HG02884 (cell line): ENCODE measurements at regions not wholly inside any gene's neighbourhood (a gene's known extent, or its start where the extent isn't known, plus 50 kb on each side); places are given as distances from the start of the nearest gene placed in this dataset.

Experiments used
- ATAC-seq: cut with Tn5 transposase; IDR thresholded peaks from one replicate; pipeline ENCODE4 v1.9.1; 2021; ENCODE audit warnings: mild to moderate bottlenecking, moderate library complexity; ENCODE audit not compliant: unreplicated experiment

DNA sequence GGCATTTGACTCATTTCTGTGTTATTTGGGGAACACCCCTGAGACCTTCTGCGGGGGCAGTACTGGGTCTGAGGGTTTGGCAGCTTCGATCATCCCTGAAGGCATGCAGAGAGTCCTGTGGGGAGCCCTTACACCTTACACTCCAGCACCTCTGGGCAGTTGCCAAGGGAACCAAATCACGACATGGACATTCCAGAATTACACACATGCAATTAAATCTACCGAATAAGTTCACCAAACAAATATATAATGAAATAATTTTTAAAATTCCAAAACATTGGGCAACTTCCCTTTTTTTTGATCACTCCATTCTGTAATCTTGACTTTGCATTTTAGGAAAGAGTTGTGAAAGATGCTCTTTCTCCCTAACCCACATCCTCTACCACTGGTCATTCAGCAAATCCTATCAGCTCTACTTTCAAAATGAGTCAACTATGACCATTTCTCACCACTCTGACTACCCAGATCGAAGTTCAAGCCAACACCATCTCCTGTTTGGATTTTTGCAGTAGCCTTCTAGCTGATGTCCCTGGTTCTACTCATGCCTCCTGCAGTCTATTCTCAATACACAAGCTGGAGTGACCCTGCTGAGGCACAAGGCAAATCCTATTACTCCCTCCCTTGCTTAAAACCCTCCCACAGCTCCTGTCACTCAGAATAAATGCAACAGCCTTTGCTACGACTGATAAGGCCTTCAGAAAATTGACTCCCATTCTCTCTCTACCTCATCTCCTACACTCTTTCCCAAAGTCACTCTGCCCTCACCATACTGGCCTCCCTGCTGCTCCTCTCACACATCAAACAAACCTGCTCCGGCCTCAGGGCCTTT lies 533.3 kb downstream of the HACE1 start:
- ATAC-seq, result peak; percentile 57

DNA sequence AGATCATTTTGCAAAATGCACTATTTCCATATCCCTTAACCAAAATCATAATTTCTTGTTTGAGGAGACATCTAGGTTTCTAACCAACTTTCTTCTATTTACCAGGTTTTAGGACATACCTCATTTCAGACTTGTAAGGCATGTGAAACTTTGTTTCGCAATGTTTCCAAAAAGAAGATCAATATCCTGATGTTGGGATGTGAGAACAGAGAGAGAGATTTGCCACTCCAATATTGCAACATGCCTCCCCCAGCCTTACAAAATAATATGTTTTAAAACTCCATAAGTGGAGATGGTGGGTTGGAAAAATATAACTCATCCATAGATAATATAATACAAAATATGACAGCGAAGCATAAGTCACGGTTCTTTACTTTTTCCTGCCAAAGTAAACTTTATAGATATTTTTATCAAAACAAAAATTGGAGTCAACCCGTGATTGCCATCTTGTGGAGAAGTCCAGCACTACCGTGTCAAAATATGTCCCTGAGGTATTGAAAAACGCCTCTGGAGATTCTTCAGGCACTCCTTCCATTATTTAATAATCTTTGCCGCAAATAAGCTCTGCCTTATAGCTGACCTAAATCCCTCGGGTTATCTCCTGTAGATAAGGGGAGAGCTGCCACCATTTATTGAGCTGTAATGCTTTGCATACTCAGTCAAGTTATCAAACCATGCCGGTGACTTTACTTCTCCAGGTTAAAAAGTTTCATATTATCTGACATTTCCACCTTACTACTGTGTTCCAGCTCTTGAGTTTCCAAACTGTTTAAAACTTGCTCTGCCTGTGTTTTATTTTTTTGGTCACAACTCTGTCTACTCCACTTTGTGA lies 534.2 kb downstream of the HACE1 start:
- ATAC-seq, result no peak

DNA sequence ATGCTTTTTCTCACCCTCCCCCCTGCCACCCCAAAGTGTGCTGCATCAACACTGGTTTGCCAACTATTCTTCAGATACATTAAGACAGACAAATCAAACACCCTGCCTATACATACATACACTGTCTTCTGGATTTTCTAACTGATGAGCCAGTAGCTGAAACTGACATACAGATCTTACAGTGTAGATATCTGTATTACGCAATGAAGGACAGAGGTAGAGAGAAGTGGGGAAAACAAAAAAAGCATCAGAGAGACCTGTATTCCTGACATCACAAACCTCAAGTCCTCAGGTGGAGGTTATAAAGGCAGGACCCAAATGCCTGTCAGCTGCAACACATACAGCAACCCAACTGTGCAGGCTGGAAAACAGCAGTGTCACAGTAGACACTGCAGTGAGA lies 535.4 kb downstream of the HACE1 start:
- ATAC-seq, result no peak

DNA sequence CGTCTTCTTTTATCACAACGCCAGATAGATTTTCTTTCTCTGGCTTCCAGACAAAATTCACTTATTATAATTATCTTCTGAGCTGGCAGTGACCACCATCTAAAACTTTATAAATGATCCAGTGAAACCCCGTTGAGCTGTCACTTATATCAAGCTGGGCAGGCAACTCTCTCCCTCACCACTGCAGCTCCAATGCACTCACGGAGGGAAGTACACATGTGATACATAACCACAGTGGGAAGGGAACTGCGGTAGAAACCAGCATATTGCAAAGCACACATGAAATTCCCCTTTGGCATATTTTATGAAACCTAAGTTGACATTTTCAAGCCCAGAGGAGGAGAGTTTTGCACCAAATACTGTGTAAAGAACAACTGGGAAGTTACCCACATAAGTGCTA lies 536.9 kb downstream of the HACE1 start:
- no peak for ATAC-seq

DNA sequence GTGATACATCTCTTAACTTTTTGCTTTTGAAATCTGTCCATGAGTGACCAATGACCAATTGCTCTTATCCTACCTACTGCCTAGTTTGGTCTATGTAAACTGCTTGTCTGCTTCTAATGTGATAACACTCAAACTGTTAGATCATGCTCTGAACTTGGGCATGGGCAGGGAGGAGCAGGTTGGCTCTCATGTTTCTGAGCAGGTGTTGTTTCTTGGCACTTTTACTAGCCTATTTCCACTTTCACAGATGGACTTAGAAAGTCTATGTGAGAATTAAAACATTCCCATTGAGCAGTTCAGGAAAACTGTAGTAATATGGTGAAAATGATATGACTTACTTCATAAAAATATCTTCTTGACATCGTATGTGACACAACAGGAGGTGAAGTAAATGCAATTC lies 538.4 kb downstream of the HACE1 start:
- ATAC-seq, result no peak

DNA sequence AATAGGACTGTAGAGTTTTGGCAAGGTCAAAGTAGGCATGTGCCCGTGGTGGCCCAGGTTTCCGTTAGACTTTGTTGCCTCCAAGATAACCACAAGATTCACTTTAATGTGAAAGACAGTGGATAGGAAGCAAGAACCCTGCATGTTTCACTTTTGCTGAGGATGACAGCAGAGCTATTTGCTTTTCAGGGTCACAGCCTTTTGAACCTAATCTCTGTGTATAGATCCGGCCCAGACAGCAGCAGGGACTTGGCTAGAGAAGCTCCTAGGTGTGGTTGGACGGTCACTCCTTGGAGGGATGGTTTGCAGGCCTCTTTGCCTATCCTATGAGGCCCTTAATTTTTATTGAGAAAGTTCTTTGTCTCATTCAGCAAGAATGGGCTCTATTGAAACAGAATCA lies 538.8 kb downstream of the HACE1 start:
- ATAC-seq, result no peak

DNA sequence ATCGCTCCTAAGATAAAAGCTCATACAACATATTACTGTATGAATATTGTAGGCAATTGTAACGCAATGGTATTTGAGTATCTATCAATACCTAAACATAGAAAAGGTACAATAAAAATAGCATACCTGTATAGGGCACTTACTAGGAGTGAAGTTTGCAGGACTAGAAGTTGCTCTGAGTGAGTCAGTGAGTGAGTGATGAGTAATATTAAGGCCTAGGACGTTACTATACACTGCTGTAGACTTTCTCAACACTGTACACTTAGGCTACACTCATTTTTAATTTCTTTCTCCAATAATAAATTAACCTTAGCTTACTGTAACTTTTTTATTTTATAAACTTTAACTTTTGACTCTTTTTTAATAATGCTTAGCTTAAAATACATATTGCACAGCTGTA lies 546.9 kb downstream of the HACE1 start:
- no peak for ATAC-seq

DNA sequence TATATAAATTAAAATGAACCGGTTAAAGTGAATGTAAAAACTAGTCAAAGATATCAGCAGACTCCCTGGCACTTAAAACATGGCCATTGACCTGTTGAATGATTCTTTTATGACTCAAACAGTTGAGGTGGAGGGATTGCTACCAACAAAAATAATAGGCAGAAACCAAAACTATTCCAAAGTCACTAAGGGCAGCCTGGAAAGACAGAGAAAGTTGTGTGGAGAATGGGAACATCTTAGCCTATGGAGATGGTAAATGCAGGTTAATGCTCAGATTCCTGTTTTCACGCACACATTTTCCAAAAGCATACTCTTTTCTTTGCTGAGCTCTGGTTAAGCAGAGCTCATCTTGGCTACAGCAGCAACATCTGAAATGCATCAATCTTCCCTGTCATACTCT lies 553.5 kb downstream of the HACE1 start:
- ATAC-seq, result no peak

DNA sequence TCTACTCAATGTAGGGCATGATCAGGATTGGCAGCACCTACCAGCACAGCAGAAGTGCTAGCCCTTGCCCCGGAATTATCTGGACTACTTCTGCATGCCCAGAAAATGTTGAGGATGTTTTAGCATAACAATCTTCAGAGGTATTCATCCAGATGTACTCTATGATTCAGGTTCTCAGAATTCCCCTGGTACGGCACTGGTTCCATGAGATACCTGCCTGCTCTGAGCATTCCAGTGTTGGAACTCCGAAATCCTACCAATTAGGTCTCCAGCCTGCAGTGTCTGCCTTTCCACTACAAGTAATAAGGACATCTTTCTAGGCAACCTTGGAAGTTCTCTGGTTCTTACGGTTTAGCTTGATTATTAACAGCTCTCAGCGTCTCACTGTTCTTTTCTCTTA lies 554.5 kb downstream of the HACE1 start:
- ATAC-seq, result no peak

DNA sequence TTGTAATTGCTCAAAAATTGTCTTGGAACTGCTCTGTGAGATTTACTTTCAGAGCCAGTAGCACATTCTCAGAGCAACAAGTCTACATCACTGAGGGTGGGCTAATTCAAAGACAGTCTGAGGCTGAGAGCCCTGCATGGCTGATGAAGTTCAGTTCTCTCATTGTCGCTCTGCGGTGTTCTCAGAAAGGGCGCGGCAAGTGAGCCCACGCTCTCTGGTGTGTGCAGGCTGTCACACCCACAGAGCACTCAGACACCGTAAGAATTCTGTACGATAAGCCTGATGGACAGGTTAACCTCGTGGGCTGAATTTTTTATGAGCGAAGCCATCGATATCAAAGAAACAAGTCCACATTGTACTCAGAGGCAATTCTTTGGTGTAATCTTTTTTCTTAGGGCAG lies 557.8 kb downstream of the HACE1 start:
- no peak for ATAC-seq

DNA sequence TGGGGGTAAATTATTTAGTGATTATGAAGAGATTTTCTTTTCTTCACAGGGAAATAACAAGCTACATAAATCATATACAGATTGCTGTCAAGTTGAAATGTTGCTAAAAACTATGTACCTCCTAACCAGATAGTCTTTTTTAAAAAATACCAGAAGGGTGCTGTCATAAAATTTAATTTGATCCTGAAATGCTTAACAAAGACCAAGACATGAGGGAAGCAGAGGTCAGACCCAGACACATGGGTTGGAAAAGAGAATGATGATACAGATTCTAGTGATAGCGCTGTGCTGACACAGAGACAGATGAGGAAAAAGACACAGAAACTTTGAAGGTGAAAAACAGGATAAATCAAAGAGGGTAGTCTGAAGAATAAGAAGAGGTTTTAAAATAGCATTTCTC lies 573.1 kb downstream of the HACE1 start:
- no peak for ATAC-seq

DNA sequence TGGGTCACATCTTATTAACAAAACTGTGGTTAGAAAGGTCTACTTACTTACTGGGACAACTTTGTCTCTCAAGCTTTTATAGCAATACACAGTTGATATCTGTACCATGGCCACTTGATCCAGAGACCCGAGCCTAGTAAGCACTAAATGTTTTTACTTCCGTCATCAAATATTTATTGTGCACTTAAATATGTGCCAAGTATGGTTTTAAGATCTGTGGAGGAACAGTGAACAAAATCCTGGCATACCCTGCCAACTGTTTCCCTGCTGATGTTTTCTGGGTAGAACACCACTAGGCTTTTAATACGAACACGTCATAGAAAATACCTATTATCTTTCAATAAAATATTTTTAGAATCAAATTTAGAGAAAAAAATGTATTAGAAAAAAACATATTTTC lies 574.8 kb downstream of the HACE1 start:
- ATAC-seq, result no peak

DNA sequence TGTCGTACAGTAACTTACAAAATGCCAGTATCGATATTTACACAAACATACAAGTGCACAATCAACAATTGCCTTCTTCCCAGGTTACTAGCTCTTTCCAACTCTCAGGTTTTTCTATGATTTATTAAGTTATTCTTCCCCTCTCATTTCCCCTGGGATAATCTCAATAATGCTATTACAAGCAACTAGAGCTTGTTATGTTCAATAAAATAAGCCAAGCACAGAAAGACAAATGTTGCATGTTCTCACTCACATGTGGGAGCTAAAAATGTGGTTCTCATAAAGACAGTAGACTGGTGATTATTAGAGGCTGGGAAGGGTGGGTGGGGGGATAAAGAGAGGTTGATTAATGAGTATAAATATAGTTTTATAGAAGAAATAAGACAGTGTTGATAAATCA lies 577.1 kb downstream of the HACE1 start:
- ATAC-seq, result no peak

DNA sequence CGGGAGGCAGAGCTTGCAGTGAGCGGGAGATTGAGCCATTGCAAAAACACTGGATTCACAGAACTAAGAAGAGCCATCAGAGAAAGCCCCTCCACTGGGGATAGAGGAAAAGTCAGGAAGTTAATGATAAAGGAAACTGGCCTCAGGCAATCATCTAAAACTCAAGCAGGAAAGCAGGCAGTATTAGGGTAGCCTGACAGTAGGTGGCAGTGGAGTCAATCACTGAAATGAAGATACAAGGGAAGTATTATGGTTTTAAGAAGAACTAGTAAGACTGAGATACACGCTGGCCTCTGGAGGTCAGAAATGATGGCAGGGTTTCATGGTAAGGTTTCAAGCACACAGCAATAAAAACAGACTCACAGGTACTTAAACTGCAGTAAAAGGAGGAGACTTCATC lies 578.3 kb downstream of the HACE1 start:
- ATAC-seq, result no peak

DNA sequence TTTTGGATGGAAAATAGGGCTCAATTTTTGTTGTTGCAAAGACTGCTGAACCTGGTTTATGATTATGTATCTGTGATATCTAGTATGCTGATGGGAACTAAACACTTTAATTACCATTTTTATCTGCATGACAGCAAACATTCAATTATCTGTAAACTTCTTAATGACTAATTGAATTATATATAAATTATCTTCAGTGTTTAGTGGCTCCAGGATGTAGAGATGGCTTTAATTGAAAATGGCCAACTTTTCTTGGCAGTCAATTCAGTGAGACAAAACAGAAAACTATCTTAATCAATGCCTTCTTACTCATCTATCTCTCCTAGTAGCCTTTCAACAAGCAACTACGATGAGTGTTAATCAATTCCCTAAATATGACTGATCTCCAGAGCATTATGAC lies 591.3 kb downstream of the HACE1 start:
- ATAC-seq, result no peak

DNA sequence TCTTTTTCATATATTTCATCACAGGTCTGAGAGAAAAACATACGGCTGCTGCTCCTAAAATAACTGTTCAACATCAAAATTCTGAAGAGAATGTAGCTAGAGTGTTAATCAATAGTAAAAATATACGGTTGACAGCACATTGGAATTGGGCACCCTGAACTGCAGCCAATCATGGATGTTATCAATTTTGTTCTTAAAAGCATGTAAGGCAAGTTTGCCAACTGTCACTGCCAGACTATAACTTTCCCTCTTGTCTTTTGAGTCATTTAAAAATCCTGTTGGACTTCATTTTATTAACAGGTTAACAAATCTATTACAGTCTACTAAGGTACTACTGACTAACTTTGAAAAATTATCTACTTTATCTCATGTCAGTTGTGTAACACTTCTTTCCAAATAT lies 592.8 kb downstream of the HACE1 start:
- ATAC-seq, result no peak

DNA sequence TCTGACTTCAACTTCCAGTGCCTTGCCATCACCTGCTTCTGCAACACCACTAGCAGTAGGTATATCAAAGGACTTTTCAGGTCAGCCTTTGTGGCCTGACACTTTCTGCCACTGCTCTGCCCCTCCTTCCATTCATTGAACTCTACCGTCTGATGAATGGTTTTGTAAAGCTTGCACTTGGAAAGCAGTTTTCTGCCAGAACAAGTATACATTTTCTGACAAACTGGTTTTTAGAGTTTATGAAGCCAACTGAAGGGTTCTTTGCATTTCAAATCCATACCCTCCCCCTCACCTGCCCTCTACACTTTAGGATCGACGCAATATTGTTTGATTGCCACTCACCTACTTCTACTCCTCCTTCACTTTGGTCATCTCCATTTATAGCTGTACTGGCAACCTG lies 603.1 kb downstream of the HACE1 start:
- ATAC-seq, result no peak

DNA sequence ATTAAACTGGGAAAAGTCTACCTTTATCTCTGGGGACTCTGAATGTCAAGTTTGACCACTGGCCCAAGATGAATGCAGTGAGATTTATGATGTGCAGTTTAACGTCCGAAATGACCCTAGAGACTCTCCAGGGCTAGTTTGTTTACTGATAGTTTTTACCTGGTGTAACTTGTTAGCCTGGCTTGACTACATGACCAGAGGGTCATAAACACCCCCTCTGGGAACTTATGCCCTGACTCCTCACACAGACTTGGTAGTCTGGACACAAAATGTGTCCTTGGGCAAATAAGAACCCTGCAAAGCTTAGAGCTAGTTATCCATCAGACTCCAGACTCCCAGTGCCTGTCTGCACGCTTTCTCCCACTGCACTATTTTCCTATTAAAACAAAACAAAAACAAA lies 606.5 kb downstream of the HACE1 start:
- ATAC-seq, result no peak

DNA sequence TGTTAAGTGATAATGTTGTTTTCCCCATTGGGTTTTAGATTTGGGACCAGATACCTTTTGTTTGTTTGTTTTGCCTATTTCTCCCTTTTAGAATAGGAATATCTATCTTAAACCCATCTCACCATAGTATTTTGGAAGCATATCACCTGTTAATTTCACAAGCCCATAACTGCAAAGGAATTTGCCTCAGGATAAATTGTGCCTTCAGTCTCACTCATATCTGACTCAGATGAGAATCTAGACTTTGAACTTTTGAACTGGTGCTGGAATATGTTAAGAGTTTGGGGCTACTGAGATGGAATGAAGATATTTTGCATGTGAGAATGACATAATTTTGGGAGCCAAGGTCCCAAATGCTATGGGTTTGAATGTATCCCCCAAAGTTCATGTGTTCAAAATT lies 607.4 kb downstream of the HACE1 start:
- no peak for ATAC-seq

DNA sequence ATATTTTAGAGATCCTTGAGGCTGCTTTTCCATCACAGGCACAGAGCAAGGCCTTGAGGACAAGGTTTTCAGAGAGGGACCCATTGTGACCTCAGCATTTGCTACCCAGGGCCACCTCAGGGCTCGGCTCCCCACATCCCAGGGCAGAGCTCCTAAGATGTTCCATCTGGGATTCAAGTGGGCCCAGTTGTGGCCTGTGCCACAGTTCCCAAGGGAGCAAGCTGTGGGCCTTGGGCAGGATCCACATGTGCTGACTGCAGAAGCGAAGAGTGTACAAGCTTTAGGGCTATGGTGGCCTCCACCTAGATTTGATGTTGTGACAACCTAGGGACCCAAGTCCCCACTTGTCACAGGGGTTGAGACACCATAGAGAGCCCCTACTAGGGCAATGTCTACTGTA lies 608.1 kb downstream of the HACE1 start:
- no peak for ATAC-seq

DNA sequence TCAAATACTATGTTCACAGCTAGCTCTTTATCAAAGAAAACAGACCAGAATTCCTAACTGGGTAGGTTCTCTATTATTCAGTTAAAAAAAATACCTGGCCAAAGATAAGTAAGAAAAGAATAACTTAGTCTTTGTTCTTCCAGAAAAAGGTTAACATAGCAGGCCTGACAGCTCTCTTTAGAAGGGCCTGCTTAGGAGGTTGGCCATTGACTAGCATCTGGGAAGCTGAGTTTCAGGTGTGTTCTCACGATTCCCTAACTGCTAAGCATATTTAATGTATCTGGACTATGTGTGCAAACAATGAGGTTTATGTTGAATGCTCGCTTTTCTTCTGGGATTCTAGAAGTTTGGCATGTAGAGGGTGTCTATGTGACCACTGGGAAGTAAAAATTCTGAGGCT lies 618.9 kb downstream of the HACE1 start:
- no peak for ATAC-seq

DNA sequence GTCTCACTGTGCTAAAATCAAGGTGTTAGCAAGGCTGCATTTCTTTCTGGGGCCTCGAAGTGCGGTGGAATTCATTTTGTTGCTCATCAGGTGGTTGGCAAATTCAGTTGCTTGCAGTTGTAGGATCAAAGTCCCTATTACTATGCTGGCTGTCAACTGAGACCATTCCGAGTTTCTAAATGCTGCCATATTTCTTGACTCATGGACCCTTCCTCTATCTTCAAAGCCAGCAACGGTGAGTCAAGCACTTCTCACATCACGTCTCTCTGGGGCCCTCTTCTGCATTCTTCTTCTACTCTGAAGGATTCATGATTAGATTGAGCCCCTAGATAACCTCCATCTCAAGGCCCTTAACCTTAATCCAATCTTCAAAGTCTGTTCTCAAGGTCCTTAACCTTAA lies 619.7 kb downstream of the HACE1 start:
- no peak for ATAC-seq
